HS-5 (cell line): ENCODE measurements at regions not wholly inside any gene's neighbourhood (a gene's known extent, or its start where the extent isn't known, plus 50 kb on each side); places are given as distances from the start of the nearest gene placed in this dataset.

ENCODE experiments used
- DNase-seq: peaks from one replicate; pipeline ENCODE4 v3.0.0-alpha.2; 2012; ENCODE audit warnings: low read depth

GRCh38 chr4:174438711-174439110 is 83.6 kb downstream of the HPGD start:
- DNase-seq, result no peak

- DNase-seq, result no peak
These were observed 84.5 kb downstream of the HPGD start for GRCh38 chr4:174437749-174438148.

GRCh38 chr4:174437324-174437723 is 85.0 kb downstream of the HPGD start:
- peak; percentile 52 for DNase-seq

GRCh38 chr4:174436377-174436776 is 85.9 kb downstream of the HPGD start:
- no peak for DNase-seq

GRCh38 chr4:174435974-174436373 is 86.3 kb downstream of the HPGD start:
- no peak for DNase-seq

GRCh38 chr4:174434455-174434854 is 87.8 kb downstream of the HPGD start:
- no peak for DNase-seq

- DNase-seq, result no peak
These were observed 91.7 kb downstream of the HPGD start for GRCh38 chr4:174430576-174430975.

- peak; percentile 18 for DNase-seq
These were observed 92.4 kb downstream of the HPGD start for GRCh38 chr4:174429701-174430410.

- no peak for DNase-seq
These were observed 94.6 kb downstream of the HPGD start for GRCh38 chr4:174427571-174428140.

GRCh38 chr4:174425669-174426068 is 96.6 kb downstream of the HPGD start:
- DNase-seq, result no peak

GRCh38 chr4:174423257-174423944 is 98.9 kb downstream of the HPGD start:
- peak; percentile 52 for DNase-seq

GRCh38 chr4:174422893-174423256 is 99.4 kb downstream of the HPGD start:
- DNase-seq, result no peak

GRCh38 chr4:174420316-174420715 is 102.0 kb downstream of the HPGD start:
- DNase-seq, result no peak

- no peak for DNase-seq
These were observed 103.6 kb downstream of the HPGD start for GRCh38 chr4:174418640-174419212.

GRCh38 chr4:174408841-174409552 is 113.3 kb downstream of the HPGD start:
- no peak for DNase-seq

- DNase-seq, result no peak
These were observed 115.9 kb downstream of the HPGD start for GRCh38 chr4:174406383-174406782.

- DNase-seq, result no peak
These were observed 116.4 kb downstream of the HPGD start for GRCh38 chr4:174405923-174406322.

GRCh38 chr4:174404677-174405076 is 117.6 kb downstream of the HPGD start:
- no peak for DNase-seq

- DNase-seq, result no peak
These were observed 119.1 kb downstream of the HPGD start for GRCh38 chr4:174403177-174403543.

GRCh38 chr4:174402470-174403176 is 118.9 kb downstream of the CEP44 start:
- DNase-seq, result no peak

- DNase-seq, result no peak
These were observed 117.9 kb downstream of the CEP44 start for GRCh38 chr4:174401471-174402130.
